ENCODE measurements at regions not wholly inside any gene's neighbourhood (a gene's known extent, or its start where the extent isn't known, plus 50 kb on each side); places are given as distances from the start of the nearest gene placed in this dataset.

- no peak overlapping the region for H3K27ac ChIP-seq (ENCODE audit: low read depth in 1 of 2, low read length in 2 of 2)
- TF ChIP-seq RAD21 (IDR thresholded peaks at IDR 0.05), result no peak
- TF ChIP-seq, protein P1, sequence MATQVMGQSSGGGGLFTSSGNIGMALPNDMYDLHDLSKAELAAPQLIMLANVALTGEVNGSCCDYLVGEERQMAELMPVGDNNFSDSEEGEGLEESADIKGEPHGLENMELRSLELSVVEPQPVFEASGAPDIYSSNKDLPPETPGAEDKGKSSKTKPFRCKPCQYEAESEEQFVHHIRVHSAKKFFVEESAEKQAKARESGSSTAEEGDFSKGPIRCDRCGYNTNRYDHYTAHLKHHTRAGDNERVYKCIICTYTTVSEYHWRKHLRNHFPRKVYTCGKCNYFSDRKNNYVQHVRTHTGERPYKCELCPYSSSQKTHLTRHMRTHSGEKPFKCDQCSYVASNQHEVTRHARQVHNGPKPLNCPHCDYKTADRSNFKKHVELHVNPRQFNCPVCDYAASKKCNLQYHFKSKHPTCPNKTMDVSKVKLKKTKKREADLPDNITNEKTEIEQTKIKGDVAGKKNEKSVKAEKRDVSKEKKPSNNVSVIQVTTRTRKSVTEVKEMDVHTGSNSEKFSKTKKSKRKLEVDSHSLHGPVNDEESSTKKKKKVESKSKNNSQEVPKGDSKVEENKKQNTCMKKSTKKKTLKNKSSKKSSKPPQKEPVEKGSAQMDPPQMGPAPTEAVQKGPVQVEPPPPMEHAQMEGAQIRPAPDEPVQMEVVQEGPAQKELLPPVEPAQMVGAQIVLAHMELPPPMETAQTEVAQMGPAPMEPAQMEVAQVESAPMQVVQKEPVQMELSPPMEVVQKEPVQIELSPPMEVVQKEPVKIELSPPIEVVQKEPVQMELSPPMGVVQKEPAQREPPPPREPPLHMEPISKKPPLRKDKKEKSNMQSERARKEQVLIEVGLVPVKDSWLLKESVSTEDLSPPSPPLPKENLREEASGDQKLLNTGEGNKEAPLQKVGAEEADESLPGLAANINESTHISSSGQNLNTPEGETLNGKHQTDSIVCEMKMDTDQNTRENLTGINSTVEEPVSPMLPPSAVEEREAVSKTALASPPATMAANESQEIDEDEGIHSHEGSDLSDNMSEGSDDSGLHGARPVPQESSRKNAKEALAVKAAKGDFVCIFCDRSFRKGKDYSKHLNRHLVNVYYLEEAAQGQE (IDR thresholded peaks at IDR 0.05), result no peak
- TF ChIP-seq, protein P2, sequence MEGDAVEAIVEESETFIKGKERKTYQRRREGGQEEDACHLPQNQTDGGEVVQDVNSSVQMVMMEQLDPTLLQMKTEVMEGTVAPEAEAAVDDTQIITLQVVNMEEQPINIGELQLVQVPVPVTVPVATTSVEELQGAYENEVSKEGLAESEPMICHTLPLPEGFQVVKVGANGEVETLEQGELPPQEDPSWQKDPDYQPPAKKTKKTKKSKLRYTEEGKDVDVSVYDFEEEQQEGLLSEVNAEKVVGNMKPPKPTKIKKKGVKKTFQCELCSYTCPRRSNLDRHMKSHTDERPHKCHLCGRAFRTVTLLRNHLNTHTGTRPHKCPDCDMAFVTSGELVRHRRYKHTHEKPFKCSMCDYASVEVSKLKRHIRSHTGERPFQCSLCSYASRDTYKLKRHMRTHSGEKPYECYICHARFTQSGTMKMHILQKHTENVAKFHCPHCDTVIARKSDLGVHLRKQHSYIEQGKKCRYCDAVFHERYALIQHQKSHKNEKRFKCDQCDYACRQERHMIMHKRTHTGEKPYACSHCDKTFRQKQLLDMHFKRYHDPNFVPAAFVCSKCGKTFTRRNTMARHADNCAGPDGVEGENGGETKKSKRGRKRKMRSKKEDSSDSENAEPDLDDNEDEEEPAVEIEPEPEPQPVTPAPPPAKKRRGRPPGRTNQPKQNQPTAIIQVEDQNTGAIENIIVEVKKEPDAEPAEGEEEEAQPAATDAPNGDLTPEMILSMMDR (IDR thresholded peaks at IDR 0.05; ENCODE audit: low read depth, low read length, missing input control), result no peak
- no peak for TF ChIP-seq MAX (IDR thresholded peaks at IDR 0.05)
- no peak for TF ChIP-seq JUND (IDR thresholded peaks at IDR 0.05)
- TF ChIP-seq TAF1 (conservative IDR thresholded peaks at IDR 0.05), result no peak
- TF ChIP-seq HNF4G (IDR thresholded peaks at IDR 0.05), result no peak
- TF ChIP-seq ZBTB33 (IDR thresholded peaks at IDR 0.05), result no peak
- no peak for TF ChIP-seq HNF4A (conservative IDR thresholded peaks at IDR 0.05)
- TF ChIP-seq FOXA2 (IDR thresholded peaks at IDR 0.05), result no peak
- no peak for TF ChIP-seq FOXA1 (IDR thresholded peaks at IDR 0.05)
- TF ChIP-seq, protein P3, sequence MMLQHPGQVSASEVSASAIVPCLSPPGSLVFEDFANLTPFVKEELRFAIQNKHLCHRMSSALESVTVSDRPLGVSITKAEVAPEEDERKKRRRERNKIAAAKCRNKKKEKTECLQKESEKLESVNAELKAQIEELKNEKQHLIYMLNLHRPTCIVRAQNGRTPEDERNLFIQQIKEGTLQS (IDR thresholded peaks at IDR 0.05), result no peak
- no peak for TF ChIP-seq GABPA (IDR thresholded peaks at IDR 0.05 in 1 of 2, conservative IDR thresholded peaks at IDR 0.05 in 1 of 2)
- TF ChIP-seq RXRA (IDR thresholded peaks at IDR 0.05), result no peak
- no peak for TF ChIP-seq EGR1 (IDR thresholded peaks at IDR 0.05; ENCODE audit: low read depth in 2 of 2)
- H3K4me3 ChIP-seq (ENCODE audit: low read depth in 1 of 3, low read length in 3 of 3), result no peak overlapping the region
- no peak overlapping the region for H3K9ac ChIP-seq (ENCODE audit: low read depth in 1 of 2, low read length in 2 of 2)
- DNase-seq (ENCODE audit: low spot score), result no peak
- no peaks in the 10 kb centered on the region for H3K36me3 ChIP-seq (ENCODE audit: control insufficient read depth in 4 of 4, insufficient read depth in 3 of 4, low read depth in 1 of 4, low read length in 3 of 4)
- H3K9me3 ChIP-seq (ENCODE audit: control insufficient read depth in 4 of 4, low read length in 3 of 4), result no peaks in the 10 kb centered on the region
- no peaks in the 10 kb centered on the region for H3K4me1 ChIP-seq (ENCODE audit: control insufficient read depth in 4 of 4, insufficient read depth in 4 of 4, low read length in 3 of 4)
- H3K27me3 ChIP-seq (ENCODE audit: control insufficient read depth in 4 of 4, insufficient read depth in 4 of 4, low read length in 3 of 4), result no peaks in the 10 kb centered on the region
These were observed 350.3 kb upstream of the DPPA4 start for GRCh38 chr3:109687626-109688025.

- Histone ChIP-seq H3K4me1 (ENCODE audit: control insufficient read depth in 4 of 4, insufficient read depth in 4 of 4, low read length in 3 of 4) (no peaks in the 10 kb centered on the region), H3K27ac (ENCODE audit: low read depth in 1 of 2, low read length in 2 of 2) (no peak overlapping the region), H3K36me3 (ENCODE audit: control insufficient read depth in 4 of 4, insufficient read depth in 3 of 4, low read depth in 1 of 4, low read length in 3 of 4) (no peaks in the 10 kb centered on the region), H3K4me3 (ENCODE audit: low read depth in 1 of 3, low read length in 3 of 3) (no peak overlapping the region), H3K27me3 (ENCODE audit: control insufficient read depth in 4 of 4, insufficient read depth in 4 of 4, low read length in 3 of 4) (no peaks in the 10 kb centered on the region), H3K9me3 (ENCODE audit: control insufficient read depth in 4 of 4, low read length in 3 of 4) (peaks cover 1 to 11% (median 6%) of the 10 kb centered on the region in 4 donors), H3K9ac (ENCODE audit: low read depth in 1 of 2, low read length in 2 of 2) (no peak overlapping the region)
- DNase-seq (ENCODE audit: low spot score), result no peak
- no peak for TF ChIP-seq EGR1 (IDR thresholded peaks at IDR 0.05; ENCODE audit: low read depth in 2 of 2)
- no peak for TF ChIP-seq HNF4A (conservative IDR thresholded peaks at IDR 0.05)
- no peak for TF ChIP-seq GABPA (IDR thresholded peaks at IDR 0.05 in 1 of 2, conservative IDR thresholded peaks at IDR 0.05 in 1 of 2)
- no peak for TF ChIP-seq FOXA1 (IDR thresholded peaks at IDR 0.05)
- no peak for TF ChIP-seq YY1 (IDR thresholded peaks at IDR 0.05)
- no peak for TF ChIP-seq SP1 (IDR thresholded peaks at IDR 0.05)
- no peak for TF ChIP-seq HNF4G (IDR thresholded peaks at IDR 0.05)
- no peak for TF ChIP-seq RAD21 (IDR thresholded peaks at IDR 0.05)
- no peak for TF ChIP-seq ZBTB33 (IDR thresholded peaks at IDR 0.05)
- TF ChIP-seq, protein P1 (IDR thresholded peaks at IDR 0.05), result no peak
- TF ChIP-seq, protein P3 (IDR thresholded peaks at IDR 0.05), result no peak
These were observed 359.6 kb upstream of the DPPA4 start for GRCh38 chr3:109696932-109697331.
